NOMO-1 (cell line): ENCODE measurements at regions not wholly inside any gene's neighbourhood (a gene's known extent, or its start where the extent isn't known, plus 50 kb on each side); places are given as distances from the start of the nearest gene placed in this dataset.
"Not testable (repeated sequence)": the region's sequence is repeated elsewhere in the genome, so short reads cannot be mapped to it uniquely, and the experiment has no call there.

ENCODE experiments used
- DNase-seq, 2 experiments: peaks; one replicate each; lab custom pipeline; 2025; ENCODE audit not compliant: unreplicated experiment in 2 of 2; lab: John Stamatoyannopoulos, UW

DNA sequence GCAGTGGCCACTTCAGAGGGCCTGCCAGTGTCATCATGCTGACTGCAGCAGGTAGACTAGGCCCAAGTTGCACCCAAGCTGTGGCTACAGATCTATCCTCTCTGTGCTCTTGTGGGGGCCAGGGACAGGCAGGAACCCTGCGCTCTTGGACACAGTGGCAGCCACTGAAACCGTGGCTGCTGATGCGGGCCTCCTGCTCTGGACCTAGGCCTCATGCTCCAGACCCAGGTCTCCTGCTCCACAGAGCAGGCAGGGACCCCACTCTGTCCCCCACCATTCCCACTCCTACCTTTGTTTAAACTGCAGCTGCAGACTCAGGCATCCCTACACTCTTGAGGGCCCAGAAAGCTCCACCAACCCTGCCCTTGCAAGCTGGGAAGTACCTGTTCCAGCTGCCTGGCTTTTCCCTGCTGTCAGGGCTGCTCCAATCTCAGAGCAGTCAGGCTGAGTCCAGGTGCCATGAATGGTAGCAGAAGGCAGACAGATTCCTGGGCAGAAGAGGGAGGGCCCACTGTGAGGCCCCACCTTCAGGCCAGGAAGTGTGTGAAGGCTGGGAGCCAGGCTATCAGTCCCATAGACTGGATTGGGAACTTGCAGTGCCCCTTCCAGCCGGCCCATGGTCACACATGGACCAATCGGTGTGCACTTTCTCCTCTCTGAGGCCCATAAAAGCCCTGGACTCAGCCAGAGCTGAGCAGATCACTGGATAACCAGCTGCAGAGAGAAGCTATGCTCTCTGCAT is 634.0 kb upstream of the SEMA3D start:
- DNase-seq: no peak

DNA sequence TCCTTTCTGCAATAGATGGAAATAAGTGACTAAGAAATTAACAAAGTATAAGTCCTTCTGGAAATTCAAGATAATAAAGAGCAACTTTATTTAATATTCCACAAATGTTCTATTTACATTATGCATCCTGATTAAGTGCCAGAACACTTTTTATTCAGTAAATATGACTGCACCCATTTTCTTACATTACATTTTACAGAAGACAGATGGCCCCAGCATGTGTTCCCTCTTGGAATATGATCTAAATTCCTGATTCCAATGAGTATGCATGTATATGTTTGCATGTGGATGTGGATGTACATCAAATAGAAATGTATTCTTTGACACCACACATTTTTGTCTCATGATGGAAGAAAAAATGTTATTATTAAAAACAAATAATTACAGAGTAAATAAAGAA is 628.7 kb upstream of the SEMA3D start:
- no peak for DNase-seq

DNA sequence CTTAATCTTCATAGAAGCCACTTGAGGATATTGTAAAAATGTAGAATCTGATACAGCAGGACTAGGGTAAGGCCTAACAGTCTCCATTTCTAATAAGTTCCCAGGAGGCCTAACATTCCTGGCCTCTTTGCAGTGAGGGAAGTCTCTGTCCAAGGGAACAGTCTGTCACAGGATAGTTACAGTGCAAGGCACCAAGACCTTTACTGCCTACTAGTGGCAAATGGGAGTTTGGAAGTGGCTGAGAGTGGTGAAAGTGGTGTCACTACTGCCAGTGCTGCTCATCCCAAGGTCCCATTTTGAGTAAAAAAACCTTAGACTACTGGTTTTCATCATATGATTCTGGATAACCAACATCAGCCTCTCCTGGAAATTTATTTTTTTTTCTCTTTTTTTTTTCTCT is 619.5 kb upstream of the SEMA3D start:
- no peak for DNase-seq

DNA sequence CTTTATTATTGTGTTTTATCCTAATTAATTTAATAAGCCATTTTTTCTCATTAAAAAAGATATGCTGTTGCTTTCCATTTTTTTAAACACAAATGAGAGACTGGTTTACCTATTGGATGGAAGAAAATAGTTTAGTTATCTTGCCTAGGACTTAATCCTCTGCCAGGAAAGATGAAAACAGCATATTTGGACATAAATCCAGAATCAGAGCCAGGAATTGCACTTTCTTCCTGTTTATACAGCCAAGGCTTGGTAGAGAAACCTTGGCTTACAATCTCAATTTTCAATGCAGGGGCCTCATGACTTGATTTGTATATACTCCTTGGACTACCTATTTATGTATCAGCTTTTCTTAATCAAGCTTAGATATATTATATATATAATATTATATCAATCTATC is 618.8 kb upstream of the SEMA3D start:
- DNase-seq: no peak

DNA sequence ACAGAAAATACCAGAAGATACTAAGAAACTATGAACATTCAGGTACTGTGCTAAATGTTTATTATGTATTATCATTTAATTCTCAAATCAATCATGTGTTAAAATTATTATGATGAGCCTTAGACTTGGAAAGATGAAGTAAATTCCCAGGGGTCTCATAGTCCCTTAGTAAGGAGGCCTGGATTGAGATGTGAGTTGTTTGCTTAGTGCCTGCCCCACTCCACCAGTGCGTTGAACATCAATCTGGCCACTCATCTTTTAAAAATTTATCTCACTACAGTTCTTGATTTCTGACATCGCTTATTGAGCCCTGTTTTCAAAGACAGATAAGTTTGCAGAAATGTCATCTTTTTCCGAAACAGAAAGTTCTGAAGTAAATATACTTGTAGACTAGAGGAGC is 618.4 kb upstream of the SEMA3D start:
- no peak for DNase-seq

DNA sequence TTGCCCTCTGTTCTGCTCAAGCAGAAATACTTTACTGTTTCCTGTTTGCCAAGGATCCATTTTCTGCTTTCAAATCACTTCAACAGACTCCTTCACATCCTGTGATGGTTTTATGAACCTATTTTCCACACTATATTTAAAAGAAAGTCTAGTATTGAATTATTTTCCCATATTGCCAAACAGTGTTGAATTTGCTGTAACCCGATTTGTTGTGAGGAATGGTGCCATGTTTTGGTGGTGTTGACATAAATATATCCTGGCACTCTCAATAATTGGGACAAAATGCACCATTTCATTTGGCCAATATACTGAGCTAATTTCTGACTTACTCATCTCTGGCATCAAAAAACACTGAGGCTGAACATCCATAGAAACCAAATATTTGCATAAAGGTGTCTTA is 615.4 kb upstream of the SEMA3D start:
- no peak for DNase-seq

DNA sequence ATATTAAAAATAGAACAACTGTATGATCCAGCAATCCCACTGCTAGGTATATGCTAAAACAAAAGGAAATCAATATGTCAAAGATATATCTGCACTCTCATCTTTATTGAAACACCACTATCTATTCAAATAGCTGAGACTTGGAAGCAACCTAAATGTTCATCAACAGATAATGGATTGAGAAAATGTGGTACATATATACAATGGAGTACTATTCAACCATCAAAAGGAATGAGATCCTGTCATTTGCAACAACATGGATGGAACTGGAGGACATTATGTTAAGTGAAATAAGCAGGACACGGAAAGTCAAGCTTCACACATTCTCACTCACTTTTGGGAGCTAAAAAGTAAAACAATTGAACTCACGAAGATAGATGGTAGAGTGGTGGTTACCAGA is 610.1 kb upstream of the SEMA3D start:
- DNase-seq: no peak

DNA sequence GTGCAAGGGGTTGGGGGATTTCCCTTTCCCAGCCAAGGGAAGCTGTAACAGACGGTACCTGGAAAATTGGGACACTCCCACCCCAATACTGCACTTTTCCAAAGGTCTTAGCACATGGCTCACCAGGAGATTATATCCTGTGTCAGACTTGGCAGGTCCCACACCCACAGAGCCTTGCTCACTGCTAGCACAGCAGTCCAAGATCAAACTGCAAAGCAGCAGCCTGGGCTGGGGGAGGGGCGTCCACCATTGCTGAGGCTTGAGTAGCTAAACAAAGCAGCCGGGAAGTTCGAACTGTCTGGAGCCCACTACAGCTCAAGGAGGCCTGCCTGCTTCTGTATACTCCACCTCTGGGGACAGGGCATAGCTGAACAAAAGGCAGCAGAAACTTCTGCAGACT is 604.2 kb upstream of the SEMA3D start:
- DNase-seq: not testable (repeated sequence)

DNA sequence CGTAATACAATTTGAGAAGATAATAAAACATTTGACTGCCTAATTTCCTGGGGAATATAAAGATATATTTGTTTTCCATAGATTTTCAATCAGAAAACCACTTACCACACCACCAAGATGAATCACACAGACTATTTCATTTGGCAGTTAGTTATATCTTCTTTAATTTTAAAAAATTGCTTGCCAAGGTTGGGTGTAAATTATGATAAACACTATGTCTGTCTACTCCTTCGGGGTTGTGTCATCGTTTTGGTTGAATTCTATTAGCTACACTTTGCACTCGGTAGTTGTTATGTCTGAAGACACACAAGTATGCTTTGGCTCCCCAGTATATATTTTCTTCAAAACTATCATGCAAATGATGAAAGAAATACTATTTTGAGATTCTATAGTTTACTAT is 594.8 kb upstream of the SEMA3D start:
- no peak for DNase-seq

DNA sequence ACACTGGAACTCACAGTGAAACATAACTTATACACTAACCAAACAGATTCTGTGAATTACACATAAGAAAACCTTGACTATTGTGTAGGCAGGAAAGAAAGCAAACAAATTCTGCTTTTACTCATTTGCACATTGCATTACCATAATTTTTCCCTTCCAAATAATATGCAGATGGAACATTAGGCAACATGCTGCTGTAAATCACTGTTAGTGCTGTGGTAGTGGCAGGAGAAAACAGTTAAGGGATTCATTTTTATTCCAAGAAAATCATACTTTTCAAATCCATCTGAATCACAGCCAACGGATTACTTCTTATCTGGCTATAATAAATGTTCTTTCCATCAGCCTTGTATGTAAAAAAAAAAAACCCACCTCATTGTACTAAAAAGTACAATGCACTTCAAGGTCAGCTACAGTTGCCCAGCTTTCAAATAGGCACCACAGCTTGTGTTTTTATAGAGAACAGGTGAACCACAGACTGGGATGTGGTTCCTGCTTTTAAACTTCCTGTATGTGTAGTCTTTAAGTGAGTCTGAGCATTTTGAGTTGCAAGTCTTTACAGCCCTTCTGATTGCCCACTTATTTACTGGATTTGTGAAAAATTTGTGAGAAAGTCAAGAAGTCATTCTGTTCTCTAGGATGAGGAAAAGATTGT is 590.0 kb upstream of the SEMA3D start:
- no peak for DNase-seq

DNA sequence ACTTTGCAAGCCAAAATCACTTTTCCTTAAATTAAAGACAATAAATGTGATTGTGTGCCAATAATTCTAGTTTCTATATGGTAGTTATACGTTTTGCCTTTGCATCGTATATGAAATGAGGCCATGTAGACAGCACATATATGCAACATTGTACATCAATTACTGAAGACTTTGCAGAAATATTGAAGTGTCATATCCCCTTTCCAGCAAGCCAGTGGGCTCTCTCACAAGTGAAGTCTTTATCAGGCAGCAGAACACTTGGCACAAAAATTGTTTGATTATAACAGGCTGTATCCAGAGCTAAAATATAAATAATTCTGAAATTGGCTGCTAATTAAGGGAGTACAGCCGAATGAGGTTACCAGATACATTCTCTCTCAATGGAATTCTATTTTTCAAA is 588.6 kb upstream of the SEMA3D start:
- no peak for DNase-seq

DNA sequence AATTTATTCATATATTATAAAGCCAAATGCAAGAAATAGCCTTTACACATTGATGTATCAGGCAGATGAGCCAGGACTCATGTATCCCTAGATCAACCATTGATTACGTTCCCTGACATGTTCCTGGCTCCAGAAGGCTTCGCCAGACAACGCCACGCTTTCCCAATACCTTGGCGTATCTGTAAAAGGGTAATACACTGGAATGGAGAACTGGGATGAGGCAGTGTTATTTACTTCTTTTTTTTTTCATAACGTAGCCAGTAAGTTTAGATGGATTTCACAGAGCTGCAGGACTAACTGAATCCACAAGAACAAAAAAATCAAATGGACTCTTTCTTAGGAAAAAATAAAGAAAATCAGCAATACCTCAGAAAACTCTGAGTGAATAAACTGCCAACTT is 588.1 kb upstream of the SEMA3D start:
- DNase-seq: no peak

DNA sequence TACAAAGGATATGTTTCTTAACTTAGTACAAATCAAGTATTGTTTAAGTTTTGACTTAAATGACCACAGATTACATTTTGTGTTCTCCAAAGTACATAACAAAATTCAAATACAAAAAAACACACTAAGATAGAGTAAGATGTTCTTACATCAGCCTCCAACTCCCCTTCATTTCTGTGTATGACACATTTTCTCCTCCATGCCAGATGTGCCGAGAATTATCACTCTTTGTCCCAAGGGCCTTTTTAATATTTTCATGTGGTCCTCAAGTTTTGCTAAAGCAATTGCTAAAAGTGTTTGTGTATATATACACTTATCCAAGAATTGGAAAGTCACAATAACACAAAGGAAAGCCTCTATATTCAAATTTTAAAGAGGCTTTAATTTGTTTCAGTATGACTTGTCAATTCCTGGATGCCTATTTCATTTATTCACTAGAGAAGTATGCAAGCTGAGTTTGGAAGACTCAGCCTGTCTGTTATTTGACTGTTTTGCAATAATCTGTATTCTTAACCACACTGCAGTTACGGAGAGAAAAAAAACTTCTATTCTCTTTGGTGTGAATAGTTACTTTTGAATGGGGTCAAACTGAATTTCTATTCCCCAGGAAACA is 586.4 kb upstream of the SEMA3D start:
- DNase-seq: no peak

DNA sequence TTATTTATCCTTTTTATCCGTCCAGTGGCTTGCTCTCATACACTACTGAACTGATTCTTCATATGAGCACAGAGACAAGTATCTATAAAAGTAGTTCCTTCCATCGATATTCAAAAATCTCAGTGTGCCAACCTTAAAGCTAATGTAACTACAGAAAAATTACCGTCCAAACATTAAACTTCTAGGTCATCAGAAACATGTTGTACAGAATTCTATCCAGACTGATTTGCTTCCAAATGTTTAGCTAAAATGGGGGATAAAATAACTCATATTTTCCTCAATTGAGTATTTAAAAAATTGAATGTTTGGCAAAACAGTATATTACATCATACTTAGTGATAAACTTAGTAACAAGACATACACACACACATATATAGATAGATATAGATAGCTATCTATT is 584.7 kb upstream of the SEMA3D start:
- no peak for DNase-seq

DNA sequence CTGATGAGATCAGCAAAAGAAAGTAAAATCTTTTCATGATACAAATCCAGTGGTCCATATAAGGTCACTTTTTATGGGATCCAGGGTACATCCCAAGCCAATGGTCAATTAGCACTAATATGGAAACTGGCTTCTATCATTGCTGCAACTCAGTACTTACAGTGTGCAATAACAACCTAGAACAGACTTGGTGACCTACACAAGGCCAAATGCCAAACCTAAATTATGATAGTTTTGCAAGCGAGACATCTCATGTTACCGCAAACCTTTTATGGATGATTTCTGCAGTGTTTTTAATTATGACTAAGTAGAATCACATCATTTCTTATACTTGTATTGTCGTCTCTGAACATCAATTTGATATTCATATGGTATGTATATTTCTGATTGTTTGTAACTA is 583.5 kb upstream of the SEMA3D start:
- no peak for DNase-seq

DNA sequence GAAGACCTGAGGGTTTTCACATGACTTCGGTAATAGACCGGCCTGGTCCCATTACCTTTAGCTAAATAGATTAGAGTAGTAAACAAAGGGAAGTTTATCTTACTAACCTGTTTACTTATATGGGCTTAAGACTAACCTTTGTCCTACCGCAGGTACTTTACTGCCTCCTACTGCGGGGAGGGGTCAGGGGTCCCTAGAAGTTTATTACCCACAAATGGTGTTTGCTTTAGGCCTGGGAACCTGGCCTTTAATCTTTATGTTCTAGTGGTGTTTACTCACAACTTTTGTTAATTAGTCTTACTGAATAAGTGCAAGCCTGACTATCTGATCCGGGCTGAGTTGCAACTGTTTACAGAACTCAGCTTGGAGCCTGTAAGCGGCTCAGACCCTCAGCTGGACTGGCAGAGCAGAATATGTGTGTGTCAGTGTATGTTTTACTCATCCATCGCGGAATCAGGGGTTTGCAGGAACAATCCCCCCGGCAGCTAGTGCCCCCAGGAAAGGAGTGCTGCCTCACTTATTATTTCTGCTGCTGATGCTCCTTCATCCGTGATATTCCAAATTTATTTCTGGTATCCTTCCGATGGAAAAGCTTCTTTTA is 578.9 kb upstream of the SEMA3D start:
- DNase-seq: no peak

DNA sequence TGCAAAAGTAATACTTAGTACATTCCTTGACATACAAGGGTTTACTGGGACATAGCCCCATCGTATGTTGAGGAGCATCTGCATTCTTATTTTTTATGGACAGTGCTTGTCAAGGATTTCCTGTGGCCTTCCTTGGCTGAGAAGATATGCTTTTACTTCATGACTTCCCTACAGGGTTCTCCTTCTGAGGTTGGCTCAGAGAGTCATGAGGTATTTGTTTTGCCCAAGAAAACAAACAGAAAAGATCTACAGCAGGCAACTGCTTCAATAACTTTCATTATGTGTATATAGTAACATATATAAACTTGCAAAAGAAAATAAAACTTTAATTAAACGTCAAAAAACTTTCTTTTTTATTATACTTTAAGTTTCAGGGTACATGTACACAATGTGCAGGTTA is 577.2 kb upstream of the SEMA3D start:
- DNase-seq: no peak

DNA sequence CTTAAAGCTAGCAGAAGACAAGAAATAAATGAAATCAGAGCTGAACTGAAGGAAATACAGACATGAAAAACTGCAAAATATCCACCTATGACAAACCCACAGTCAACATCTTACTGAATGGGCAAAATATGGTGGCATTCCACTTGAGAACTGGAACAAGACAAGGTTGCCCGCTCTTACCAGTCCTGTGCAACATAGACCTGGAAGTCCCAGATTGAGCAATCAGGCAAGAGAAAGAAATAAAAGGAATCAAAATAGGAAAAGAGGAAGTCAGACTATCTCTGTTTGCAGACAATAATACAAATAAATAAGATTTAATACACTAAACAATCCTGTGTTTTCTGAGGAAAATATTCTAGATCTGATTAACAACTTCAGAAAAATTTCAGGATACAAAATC is 570.5 kb upstream of the SEMA3D start:
- no peak for DNase-seq

DNA sequence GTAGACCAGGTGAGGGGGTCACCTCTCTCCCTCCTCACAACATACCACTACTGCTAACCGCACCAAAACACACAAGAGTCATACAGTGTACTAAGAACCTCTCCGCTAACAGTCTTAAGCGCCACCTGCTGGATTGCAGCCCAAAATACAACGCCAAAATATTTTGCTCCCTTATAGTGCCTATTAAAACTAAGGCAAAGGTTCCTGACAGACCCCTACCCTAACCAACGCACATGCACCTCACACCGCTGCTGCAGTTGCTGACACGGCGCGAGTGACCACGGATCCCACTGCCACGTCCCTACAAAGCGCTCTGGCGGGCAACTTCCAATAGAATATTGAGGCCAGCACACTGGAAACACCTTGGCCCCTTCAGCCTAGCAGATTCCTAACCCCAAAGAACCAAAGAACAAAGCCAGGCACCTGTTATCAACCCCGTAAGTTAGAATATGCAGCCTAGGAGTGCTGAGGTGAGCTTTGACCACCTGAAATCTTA is 563.6 kb upstream of the SEMA3D start:
- peak; percentile 68 to 70 for DNase-seq

DNA sequence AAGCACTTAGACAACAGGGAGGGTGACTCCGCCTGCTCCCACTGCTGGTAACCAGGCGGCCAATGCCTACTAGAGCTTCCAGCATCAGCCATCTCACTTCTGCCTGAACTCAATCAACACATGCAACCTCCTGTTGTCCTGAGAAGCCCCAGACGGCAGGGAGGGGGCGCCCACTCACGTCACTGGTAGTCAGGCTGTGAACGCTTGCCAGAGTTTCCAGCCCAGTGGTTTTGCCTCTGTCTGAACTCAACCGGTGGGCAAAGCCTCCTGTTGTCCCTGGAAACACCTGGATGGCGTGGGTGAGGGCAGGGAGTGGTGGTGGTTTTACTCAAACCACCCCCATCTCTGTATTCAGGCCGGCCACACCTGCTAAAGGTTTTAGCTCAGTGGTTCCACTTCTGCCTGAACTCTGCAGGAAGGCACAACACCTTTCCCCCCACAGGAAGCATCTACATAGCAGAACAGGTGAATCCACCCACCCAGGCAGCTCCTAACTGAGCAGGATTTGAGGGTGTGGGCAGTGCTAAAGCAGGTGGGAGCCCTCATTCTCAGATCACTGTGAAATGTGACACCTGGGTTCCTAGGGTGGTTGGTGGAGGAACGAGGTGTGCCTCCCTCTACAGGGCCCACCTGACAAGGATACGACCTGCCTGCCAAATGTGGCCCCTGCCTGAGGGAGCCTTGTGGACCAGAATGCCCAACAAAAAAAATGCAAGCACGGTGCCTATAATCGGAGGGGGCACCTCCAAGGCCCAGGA is 563.0 kb upstream of the SEMA3D start:
- DNase-seq: no peak

DNA sequence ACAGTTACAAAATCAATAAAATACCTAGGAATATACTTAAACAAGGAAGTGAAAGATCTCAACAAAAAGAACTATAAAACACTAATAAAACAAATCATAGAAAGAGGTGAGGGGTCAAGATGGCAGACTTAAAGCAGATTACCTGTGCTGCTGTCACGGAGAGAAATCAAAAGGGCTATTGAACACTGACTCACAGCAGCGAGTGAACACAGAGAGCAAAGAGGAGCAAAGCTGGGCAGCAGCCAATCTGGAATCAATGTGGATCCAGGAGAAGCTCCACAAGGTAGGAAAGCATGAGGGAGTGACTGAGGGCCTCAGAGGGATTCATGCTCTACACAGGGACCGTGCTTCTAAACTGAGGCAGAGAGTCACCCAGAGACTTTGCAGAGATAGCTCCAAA is 562.0 kb upstream of the SEMA3D start:
- DNase-seq: no peak
